ENCODE measurements at regions not wholly inside any gene's neighbourhood (a gene's known extent, or its start where the extent isn't known, plus 50 kb on each side); places are given as distances from the start of the nearest gene placed in this dataset.

- TF ChIP-seq YY1 (IDR thresholded peaks at IDR 0.05; ENCODE audit: insufficient read depth, insufficient read length) (no peak), SUZ12 (IDR thresholded peaks at IDR 0.05; ENCODE audit: extremely low read depth, insufficient read depth, insufficient read length) (no peak), ZNF274 (IDR thresholded peaks at IDR 0.05; ENCODE audit: low read depth, low read length) (no peak)
Observed at GRCh38 chr2:172195836-172196376, 93.2 kb upstream of the DLX2 start.

Measured in NT2/D1 (cell line).